Panc1 (cell line): ENCODE measurements at regions not wholly inside any gene's neighbourhood (a gene's known extent, or its start where the extent isn't known, plus 50 kb on each side); places are given as distances from the start of the nearest gene placed in this dataset.

Experiments
- ATAC-seq: fragments of 200-7000 bp; cut with Tn5 transposase; 2 replicates; pipeline ENCODE4 v1.9.1; 2020; ENCODE audit warnings: mild to moderate bottlenecking, moderate library complexity
- BruUV-seq: library from RNA; stranded (reverse); fragments of 400-500 nt; replicated peaks from 2 replicates; lab custom pipeline; 2021; lab: Mats Ljungman, UMichigan
- CTCF ChIA-PET: fragments of 300-600 bp; sonication (Branson Sonifier 250); formaldehyde crosslinking; loops from one replicate; lab custom pipeline; 2022; ENCODE audit warnings: antibody characterized with exemption; lab: Charles Lee
- POLR2A ChIA-PET: fragments of 300-600 bp; sonication (Branson Sonifier 250); formaldehyde crosslinking; loops from one replicate; lab custom pipeline; 2022; ENCODE audit warnings: antibody characterized with exemption; lab: Charles Lee
- DNase-seq: peaks from one replicate; pipeline ENCODE4 v3.0.0-alpha.2; 2010; ENCODE audit warnings: low read depth, low spot score
- H3K27ac ChIP-seq: 2 replicates; pipeline ENCODE4 v1.5.1; 2011; ENCODE audit warnings: mild to moderate bottlenecking, low read length, inconsistent platforms
- H3K27me3 ChIP-seq: fragments of 200-500 bp; sonication (Bioruptor generic); 2 replicates; pipeline ENCODE4 v1.6.0; 2014; ENCODE audit warnings: low read length, inconsistent platforms; ENCODE audit not compliant: control insufficient read depth, insufficient read depth
- H3K36me3 ChIP-seq: fragments of 200-500 bp; sonication (Bioruptor generic); 2 replicates; pipeline ENCODE4 v1.5.1; 2014; ENCODE audit warnings: inconsistent platforms, mild to moderate bottlenecking, low read length, moderate library complexity; ENCODE audit not compliant: control insufficient read depth, insufficient read depth
- H3K4me1 ChIP-seq: 2 replicates; pipeline ENCODE4 v1.5.1; 2011; ENCODE audit warnings: inconsistent platforms, mild to moderate bottlenecking, low read length, moderate library complexity; ENCODE audit not compliant: control insufficient read depth, insufficient read depth
- H3K4me3 ChIP-seq, 2 experiments: 2 replicates each; pipeline ENCODE4 v1.5.1; 2011 to 2012; ENCODE audit warnings: low read depth in 2 of 2, low read length in 2 of 2, mild to moderate bottlenecking in 2 of 2, inconsistent platforms in 1 of 2, moderate library complexity in 1 of 2
- H3K9me3 ChIP-seq: fragments of 200-500 bp; sonication (Bioruptor generic); 2 replicates; pipeline ENCODE4 v1.5.1; 2014; ENCODE audit warnings: low read depth, mild to moderate bottlenecking, inconsistent platforms, low read length, moderate library complexity; ENCODE audit not compliant: control insufficient read depth, insufficient read depth
- CTCF ChIP-seq: fragments of 450-650 bp; IDR thresholded peaks from 2 replicates; pipeline ENCODE4 v1.5.1; 2017; ENCODE audit warnings: mild to moderate bottlenecking
- POLR2AphosphoS5 ChIP-seq: IDR thresholded peaks from 2 replicates; pipeline ENCODE4 v1.6.1; 2012; ENCODE audit warnings: mild to moderate bottlenecking, low read depth, low read length, moderate library complexity
- SIN3A ChIP-seq: IDR thresholded peaks from 2 replicates; pipeline ENCODE4 v1.6.1; 2012; ENCODE audit warnings: low read depth, mild to moderate bottlenecking, low read length, moderate library complexity, borderline replicate concordance; ENCODE audit not compliant: insufficient read depth
- TCF7L2 ChIP-seq: IDR thresholded peaks from 2 replicates; pipeline ENCODE4 v1.6.1; 2011; ENCODE audit warnings: mild to moderate bottlenecking, low read depth, low read length, inconsistent platforms
- in situ Hi-C: cut with HindIII; loops from 2 replicates; pipeline ENCODE4 v1.10.0; 2016; ENCODE audit warnings: low sequenced_read_pairs, low pct_unique_long_range_greater_than_20kb
- intact Hi-C: fragments of 100-400 bp; cut with micrococcal nuclease; formaldehyde crosslinking; loops from one replicate; pipeline ENCODE4 v1.10.0; 2022; ENCODE audit not compliant: unreplicated experiment
- TF ChIP-seq, protein P1 (sequence below), 2 experiments: IDR thresholded peaks; 2 replicates each; pipeline ENCODE4 v1.6.1; 2011 to 2012; ENCODE audit warnings: low read depth in 2 of 2, control low read depth in 1 of 2, low read length in 1 of 2, mild to moderate bottlenecking in 1 of 2, moderate library complexity in 1 of 2; ENCODE audit not compliant: insufficient read depth in 1 of 2

DNA sequence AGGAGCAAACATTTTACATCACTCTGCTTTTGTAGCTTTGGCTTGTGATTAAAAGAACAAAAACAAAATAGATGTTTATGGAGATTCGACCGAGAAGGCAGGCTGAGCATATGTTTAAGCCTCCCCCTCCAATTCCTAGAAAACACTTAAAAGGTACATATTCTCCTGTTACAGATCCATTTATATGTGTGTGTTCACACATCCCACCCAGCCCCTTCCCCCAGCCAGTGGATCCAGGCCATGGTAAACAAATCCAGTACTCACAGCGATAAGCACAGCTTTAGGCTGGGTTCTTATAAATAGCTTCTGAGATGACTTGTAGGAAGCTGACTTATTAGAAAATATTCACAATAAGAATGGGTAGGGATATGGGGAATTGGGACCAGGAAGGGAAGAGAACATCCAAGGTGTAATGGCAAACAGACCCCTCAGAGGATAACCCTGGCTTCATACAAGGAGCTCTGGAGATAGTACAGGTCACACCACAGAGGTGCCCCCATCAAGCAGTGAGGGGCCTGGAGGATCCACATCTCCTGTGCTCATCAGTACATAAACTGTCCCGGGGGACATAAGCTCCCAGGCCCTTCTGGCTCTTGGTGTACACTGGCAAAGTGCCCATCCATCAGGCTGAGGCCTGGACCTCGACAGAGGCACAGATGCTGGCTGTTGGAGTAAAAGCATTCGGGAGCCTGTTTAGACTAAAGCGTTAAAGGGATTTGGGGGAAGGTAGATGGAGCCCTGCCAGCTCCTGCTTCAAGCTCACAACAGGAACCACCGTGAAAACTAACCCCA is 70.0 kb upstream of the UBE2E1 start:
- ChIA-PET POLR2A (interaction anchor here (0.6 kb wide), 1 partner anchor 17 kb away, joined by 5 read pairs; no protein-coding TSS in a partner anchor), CTCF (no interaction called here)
- DNase-seq, result no peak
- Histone ChIP-seq H3K4me3 (no peak overlapping the region), H3K27ac (peak overlapping the region; percentile 34; the same call in 1 of the 2 replicates), H3K9me3 (no peaks in the 10 kb centered on the region), H3K36me3 (no peaks in the 10 kb centered on the region), H3K27me3 (no peaks in the 10 kb centered on the region), H3K4me1 (peaks cover 5% of the 10 kb centered on the region; the same call in 1 of the 2 replicates)
- intact Hi-C loops (no loop called here), in situ Hi-C loops (no loop called here)
- ATAC-seq, result no peak
- TF ChIP-seq, protein P1, sequence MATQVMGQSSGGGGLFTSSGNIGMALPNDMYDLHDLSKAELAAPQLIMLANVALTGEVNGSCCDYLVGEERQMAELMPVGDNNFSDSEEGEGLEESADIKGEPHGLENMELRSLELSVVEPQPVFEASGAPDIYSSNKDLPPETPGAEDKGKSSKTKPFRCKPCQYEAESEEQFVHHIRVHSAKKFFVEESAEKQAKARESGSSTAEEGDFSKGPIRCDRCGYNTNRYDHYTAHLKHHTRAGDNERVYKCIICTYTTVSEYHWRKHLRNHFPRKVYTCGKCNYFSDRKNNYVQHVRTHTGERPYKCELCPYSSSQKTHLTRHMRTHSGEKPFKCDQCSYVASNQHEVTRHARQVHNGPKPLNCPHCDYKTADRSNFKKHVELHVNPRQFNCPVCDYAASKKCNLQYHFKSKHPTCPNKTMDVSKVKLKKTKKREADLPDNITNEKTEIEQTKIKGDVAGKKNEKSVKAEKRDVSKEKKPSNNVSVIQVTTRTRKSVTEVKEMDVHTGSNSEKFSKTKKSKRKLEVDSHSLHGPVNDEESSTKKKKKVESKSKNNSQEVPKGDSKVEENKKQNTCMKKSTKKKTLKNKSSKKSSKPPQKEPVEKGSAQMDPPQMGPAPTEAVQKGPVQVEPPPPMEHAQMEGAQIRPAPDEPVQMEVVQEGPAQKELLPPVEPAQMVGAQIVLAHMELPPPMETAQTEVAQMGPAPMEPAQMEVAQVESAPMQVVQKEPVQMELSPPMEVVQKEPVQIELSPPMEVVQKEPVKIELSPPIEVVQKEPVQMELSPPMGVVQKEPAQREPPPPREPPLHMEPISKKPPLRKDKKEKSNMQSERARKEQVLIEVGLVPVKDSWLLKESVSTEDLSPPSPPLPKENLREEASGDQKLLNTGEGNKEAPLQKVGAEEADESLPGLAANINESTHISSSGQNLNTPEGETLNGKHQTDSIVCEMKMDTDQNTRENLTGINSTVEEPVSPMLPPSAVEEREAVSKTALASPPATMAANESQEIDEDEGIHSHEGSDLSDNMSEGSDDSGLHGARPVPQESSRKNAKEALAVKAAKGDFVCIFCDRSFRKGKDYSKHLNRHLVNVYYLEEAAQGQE (IDR thresholded peaks at IDR 0.05; ENCODE audit: insufficient read depth in 1 of 2, low read depth in 2 of 2, low read length in 1 of 2), result no peak
- TF ChIP-seq CTCF (no peak), POLR2AphosphoS5 (no peak), SIN3A (no peak), TCF7L2 (no peak)
- no TSS peak for BruUV-seq

GRCh38 chr3:23738944-23739343 is 66.8 kb upstream of the UBE2E1 start:
- BruUV-seq, result no TSS peak
- no peak overlapping the region for H3K4me3 ChIP-seq
- no peak for TF ChIP-seq SIN3A
- no peak for TF ChIP-seq POLR2AphosphoS5
- no peak for TF ChIP-seq CTCF
- H3K27ac ChIP-seq, result no peak overlapping the region
- H3K36me3 ChIP-seq, result no peaks in the 10 kb centered on the region
- in situ Hi-C loops, result no loop called here
- ChIA-PET CTCF (no interaction called here), POLR2A (no interaction called here)
- ATAC-seq (no peak), DNase-seq (no peak)
- no peaks in the 10 kb centered on the region for H3K27me3 ChIP-seq
- H3K9me3 ChIP-seq, result no peaks in the 10 kb centered on the region
- H3K4me1 ChIP-seq, result peaks cover 9% of the 10 kb centered on the region; the same call in 1 of the 2 replicates
- intact Hi-C loops, result no loop called here
